ENCODE measurements at regions not wholly inside any gene's neighbourhood (a gene's known extent, or its start where the extent isn't known, plus 50 kb on each side); places are given as distances from the start of the nearest gene placed in this dataset.

GRCh38 chr5:144004751-144005150 is 165.7 kb downstream of the YIPF5 start:
- TF ChIP-seq EZH2 (IDR thresholded peaks at IDR 0.05; ENCODE audit: borderline replicate concordance, control insufficient read depth, low read depth, low read length) (no peak), PML (IDR thresholded peaks at IDR 0.05; ENCODE audit: low read length) (no peak), MXI1 (IDR thresholded peaks at IDR 0.05; ENCODE audit: low read depth, low read length) (no peak), YY1 (IDR thresholded peaks at IDR 0.05; ENCODE audit: low read depth, low read length) (no peak), POLR2A (IDR thresholded peaks at IDR 0.05; ENCODE audit: low read depth, low read length) (no peak), CEBPB (IDR thresholded peaks at IDR 0.05; ENCODE audit: borderline replicate concordance in 1 of 2, low read depth in 2 of 2, low read length in 2 of 2) (no peak), POLR2AphosphoS5 (IDR thresholded peaks at IDR 0.05; ENCODE audit: low read length) (no peak), CTCF (IDR thresholded peaks at IDR 0.05 in 2 of 3, conservative IDR thresholded peaks at IDR 0.05 in 1 of 3; ENCODE audit: control insufficient read depth in 2 of 3, extremely low read depth in 1 of 3, insufficient read depth in 1 of 3, low read depth in 3 of 3, low read length in 3 of 3) (no peak)
- TF ChIP-seq, protein P1, sequence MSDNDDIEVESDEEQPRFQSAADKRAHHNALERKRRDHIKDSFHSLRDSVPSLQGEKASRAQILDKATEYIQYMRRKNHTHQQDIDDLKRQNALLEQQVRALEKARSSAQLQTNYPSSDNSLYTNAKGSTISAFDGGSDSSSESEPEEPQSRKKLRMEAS (IDR thresholded peaks at IDR 0.05; ENCODE audit: low read depth, low read length) = no peak
- TF ChIP-seq, protein P2, sequence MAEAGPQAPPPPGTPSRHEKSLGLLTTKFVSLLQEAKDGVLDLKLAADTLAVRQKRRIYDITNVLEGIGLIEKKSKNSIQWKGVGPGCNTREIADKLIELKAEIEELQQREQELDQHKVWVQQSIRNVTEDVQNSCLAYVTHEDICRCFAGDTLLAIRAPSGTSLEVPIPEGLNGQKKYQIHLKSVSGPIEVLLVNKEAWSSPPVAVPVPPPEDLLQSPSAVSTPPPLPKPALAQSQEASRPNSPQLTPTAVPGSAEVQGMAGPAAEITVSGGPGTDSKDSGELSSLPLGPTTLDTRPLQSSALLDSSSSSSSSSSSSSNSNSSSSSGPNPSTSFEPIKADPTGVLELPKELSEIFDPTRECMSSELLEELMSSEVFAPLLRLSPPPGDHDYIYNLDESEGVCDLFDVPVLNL (IDR thresholded peaks at IDR 0.05; ENCODE audit: low read depth, low read length) = no peak

Data from GM12878 (cell line).